ENCODE measurements at regions not wholly inside any gene's neighbourhood (a gene's known extent, or its start where the extent isn't known, plus 50 kb on each side); places are given as distances from the start of the nearest gene placed in this dataset.
"Not testable (repeated sequence)": the region's sequence is repeated elsewhere in the genome, so short reads cannot be mapped to it uniquely, and the experiment has no call there.

DNA sequence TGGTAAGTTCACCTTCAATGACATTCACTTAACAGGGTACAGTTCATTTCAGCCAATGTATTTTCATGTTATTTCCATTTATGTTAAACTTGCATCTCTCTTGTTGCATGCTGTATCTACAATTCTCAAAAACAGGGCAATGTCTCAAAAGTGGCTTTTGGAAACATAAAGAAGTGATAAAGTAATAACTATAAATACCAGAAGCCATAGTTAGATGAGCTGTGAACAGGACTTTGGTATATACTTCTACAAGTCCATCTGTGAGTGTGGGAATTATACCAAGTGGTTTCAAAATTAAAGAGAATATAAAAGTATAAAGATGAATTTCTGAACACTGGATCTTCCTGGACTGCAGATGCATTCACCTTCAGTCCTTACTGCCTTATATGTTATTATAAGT is 585.4 kb upstream of the PBX1 start:
- FAIRE-seq (no peak), DNase-seq (ENCODE audit: low spot score) (no peak)

DNA sequence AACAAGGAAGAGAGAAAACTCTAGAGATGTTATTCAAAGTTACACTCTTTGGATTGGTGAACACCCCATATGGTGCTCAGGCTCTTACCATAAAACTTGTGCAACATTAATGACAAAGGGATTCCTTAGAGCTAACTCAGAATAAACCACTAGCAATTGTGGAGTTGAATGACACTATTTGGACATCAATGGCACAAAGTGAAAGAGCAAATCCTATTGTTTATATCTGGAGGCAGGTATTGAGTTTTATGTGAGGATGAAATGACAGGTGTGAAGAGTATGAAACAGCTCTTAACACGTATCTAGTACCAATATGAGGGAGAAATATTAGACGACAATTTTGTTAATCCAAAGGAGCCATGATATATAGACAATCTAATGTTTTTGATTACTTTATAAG is 584.9 kb upstream of the PBX1 start:
- DNase-seq (ENCODE audit: low spot score): no peak
- FAIRE-seq: no peak

DNA sequence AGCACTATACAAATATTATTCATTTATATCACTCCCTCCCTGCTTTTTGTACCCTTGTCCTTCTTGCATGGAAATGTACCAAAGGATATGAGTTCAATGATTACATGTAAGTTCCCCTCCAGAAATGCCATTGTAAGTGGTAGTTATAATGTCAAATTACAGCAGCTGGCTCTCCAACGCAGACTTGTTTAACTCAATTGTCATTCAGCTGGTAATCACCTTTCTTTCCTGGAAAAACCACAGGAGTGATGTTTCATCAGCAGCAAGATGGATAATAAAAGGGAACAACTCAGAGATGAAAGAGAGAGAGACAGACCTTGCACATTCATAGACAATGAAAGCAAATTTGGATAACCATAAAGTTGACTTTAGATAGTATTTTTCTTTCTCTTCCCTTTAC is 578.6 kb upstream of the PBX1 start:
- DNase-seq (ENCODE audit: low spot score) (no peak), FAIRE-seq (no peak)

DNA sequence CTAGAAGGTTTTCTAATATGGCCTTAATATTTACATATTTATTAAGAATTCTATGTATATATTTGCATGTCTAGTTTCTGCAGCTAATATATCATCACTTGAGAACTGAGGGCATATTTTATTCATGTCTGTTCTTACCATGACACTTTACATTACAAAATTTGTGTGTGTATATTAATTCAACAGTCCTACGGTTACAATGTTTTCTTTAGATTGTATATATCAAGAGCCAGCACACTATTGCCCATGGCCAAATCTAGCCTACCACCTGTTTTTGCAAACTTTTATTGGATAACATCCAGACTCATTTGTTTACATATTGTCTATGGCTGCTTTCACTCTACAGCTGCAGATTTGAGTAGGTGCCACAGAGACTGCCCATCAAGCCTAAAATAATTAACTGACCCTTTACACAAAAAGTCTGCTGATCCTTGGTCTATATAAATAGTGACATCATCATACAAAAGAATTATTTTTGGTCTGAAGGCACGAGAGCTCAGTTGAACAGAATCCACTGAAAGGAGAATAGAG is 577.4 kb upstream of the PBX1 start:
- DNase-seq (ENCODE audit: low spot score) (no peak), FAIRE-seq (no peak)

DNA sequence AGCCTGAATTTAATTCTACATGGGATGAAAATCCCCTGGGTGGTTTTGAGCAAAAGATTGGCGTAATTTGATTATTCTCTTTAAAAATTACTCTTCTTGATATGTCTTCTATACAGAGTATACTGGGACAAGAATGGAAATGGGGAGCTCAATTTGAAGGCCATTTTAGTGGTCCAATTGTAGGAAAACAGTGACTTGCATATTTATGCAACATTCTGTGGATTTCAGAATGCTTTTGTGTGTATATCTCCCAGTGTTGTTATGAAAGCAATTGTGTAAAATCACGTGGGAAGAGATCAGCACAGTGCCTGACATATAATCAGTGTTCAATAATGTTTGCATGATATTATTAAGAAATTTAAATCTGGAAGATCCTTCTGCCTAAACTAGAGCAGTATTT is 575.9 kb upstream of the PBX1 start:
- no peak for FAIRE-seq
- DNase-seq (ENCODE audit: low spot score): no peak

DNA sequence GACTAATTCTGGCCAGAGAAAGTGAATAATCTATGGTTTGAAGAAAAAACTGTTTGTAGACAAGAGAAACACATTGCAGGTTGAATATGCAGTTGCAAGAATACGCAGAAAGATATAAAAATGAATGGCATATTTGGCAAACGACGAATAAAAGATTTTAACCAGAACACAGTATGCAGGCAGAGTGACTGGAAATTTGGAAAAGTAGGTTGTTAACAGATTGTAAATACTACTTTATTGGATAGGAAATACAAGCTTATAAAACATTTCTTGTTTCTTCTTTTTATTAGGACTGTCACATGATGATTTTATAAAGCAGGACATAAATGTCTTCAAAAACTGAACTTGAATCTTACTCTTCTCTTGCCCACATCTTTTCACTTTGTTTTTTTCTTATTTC is 573.3 kb upstream of the PBX1 start:
- DNase-seq (ENCODE audit: low spot score): no peak
- FAIRE-seq: no peak

DNA sequence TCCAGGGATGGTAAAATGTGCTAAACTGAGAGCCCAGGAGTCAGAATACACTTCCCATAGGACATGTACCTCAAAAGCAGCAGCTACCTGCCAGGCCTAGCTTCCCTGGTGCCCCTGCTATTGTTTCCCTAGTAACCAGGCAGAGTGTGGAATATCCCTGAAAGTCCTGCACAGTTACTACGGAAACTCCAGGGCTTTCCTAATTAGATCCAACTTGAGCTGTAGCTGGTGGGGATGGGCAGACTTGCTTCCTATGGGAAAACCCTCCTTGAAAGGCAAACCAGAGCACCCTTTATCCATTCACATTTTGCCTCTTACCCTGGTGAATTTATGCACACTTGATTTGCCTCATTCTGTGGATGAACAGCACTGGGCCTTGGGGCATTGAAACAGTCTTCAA is 559.9 kb upstream of the PBX1 start:
- FAIRE-seq (no peak), DNase-seq (ENCODE audit: low spot score) (no peak)

DNA sequence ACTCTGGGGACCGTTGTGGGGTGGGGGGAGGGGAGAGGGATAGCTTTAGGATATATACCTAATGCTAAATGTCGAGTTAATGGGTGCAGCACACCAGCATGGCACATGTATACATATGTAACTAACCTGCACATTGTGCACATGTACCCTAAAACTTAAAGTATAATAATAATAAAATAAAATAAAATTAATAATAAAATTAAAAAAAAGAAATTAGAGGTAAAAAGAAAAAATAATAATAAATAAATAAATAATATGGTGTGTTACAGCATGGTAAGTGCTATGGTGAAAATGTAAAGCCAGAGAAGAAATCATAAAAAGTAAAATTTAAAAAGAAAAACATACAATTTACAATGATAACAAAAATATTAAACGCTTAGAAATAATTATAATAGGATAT is 552.8 kb upstream of the PBX1 start:
- not testable (repeated sequence) for FAIRE-seq; DNase-seq (ENCODE audit: low spot score)

DNA sequence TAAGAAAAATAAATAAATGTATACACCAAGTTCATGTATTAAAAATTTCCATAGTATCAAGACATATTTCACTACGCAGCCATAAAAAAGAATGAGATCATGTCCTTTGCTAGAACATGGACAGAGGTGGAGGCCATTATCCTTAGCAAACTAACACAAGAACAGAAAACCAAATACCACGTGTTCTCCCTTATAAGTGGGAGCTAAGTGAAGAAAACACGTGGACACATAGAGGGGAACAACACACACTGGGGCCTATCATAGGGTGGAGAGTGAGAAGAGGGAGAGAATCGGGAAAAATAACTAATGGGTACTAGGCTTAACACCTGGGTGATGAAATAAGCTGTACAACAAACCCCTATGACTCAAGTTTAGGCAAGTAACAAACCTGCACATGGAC is 552.4 kb upstream of the PBX1 start:
- DNase-seq (ENCODE audit: low spot score) (no peak), FAIRE-seq (no peak)

DNA sequence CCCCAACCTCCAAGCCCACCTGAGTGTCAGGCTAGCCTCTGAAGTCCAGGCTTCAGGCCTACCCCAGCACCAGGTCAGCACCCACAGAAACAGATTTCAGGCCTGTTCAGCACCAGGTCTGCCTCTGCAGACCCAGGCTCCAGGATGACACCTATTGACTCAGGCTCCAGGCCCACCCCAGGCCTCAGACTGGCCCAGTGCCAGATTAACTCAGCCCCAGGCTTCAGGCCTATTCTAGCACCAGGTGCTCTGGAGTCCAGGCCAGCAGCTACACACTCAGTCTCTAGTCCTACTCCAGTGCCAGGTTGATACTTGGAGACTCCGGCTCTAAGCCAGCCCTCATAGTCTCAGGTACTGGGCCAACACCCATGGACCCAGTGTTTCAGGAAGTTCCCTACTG is 541.7 kb upstream of the PBX1 start:
- no peak for FAIRE-seq
- no peak for DNase-seq (ENCODE audit: low spot score)

DNA sequence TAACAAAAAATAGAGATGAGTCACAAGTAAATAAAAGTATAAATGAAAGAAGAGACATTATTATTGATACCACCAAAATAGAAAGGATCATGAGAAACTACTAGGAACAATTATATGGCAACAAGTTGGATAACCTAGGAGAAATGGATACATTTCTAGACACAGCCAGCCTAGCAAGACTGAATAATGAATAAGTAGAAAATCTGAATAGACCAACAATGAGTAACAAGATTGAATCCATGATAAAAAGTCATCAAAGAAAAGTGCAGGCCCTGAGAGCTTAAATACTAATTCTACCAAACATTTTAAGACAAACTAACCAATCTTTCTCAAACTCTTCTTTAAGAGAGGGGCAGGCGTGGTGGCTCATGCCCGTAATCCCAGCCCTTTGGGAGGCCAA is 538.6 kb upstream of the PBX1 start:
- FAIRE-seq (no peak), DNase-seq (ENCODE audit: low spot score) (no peak)

DNA sequence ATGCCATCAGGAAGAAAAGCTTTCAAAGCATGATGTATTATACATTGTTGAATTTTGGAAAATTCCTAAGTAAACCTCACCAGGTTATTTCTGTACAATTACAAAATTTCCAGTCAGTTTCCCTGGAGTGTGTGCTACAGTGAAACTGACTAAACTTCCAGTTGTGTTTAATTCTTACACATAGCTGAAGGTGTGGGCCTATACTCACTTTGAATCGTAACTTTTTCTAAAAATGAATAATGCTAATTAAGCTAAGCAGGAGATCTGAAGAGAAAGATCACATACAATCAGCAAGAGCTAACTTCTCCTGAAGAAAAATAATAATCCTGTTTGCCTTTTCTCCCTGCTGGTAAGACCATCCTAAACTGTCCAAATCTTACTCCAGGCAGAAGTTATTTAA is 537.2 kb upstream of the PBX1 start:
- DNase-seq (ENCODE audit: low spot score) (no peak), FAIRE-seq (no peak)

DNA sequence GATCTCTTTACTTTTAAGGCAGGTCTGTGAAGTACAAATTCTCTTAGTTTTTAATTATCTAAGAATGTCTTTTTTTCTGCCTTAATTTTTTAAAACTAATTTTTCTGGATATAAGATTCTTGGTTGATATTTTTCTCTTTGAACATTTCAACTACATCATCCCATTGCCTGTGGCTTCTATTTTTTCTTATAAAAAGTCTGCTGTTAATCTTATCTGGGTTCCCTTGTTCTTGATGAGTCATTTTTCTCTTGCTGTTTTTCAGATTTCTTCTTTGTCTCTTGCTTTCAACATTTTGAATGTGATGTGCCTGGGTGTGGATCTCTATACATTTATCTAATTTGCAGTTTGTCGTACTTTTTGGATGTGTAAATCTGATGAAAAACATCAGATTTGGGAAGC is 525.2 kb upstream of the PBX1 start:
- FAIRE-seq (no peak), DNase-seq (ENCODE audit: low spot score) (no peak)

DNA sequence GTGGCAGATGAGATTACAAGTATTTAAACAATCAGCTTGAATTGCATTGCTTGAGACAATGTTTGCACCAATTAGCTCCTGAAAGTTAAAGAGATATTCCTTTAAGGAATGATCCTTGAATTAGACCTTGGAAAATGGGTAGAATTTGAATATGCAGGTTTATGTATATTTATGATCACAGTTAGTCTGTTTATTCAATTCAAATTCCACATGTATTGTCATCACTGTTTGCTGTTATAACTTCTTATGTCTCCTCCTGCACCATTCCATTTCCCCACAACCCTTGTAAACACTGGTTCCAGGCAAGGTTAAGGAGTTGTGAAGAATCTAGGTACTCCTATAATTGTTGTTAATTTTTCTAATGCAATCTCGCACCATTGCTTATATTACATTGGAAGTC is 518.2 kb upstream of the PBX1 start:
- DNase-seq (ENCODE audit: low spot score) (no peak), FAIRE-seq (no peak)

DNA sequence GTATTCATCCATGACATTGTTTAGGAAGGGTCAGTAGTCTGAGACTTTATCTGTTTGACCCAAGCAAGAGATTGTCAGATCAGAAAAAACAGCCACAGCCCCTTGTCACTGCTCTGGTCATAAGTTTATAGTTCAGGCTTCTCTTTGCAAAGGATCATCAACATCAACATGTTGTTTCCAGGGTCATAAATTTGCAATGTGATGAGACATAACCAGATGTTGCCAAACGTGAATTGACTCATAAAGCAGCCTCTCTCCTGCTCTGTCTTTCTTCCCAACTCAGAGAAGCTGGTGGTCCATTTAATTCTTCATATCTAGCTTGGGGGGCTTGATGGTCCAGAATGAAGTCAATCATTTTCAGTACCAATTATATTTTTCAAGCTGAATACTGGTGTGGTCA is 507.2 kb upstream of the PBX1 start:
- no peak for FAIRE-seq
- DNase-seq (ENCODE audit: low spot score): no peak

DNA sequence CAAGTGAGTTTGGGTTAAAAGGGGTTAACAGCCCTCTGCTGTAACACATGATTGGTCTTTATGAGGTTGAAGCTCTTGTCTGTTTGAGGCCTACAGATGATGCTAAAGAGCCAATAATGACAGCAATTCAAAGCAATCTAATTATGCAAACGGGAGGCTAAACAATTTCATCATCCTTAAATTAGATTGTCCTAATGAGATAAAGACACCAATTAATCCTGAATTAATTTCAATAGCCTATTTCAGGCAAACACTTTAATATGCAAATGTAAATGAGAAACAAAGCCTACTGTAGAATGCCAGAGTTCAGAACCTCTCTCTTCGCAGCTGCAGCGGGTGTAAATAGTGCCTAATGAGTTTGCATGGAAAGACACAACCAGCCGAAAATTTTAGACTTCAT is 504.7 kb upstream of the PBX1 start:
- FAIRE-seq (no peak), DNase-seq (ENCODE audit: low spot score) (no peak)

DNA sequence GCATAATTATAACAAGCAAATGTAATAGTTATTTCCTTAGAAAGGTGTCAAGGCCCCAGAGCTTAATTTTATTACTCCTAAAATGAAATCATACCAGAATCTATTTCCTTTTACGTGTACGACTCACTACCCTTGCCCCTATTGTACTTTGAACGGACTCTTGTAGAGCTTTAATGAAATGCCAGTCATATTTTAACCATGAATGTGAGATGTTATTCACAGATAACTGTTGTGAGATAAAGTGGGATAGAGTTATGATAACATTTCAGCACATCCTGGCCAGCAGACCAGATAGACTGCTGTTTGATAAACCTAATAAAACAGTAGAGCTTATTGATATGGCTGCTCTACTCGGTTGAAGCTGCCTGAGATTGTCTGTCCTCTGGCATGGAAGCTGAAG is 500.8 kb upstream of the PBX1 start:
- FAIRE-seq: no peak
- no peak for DNase-seq (ENCODE audit: low spot score)

DNA sequence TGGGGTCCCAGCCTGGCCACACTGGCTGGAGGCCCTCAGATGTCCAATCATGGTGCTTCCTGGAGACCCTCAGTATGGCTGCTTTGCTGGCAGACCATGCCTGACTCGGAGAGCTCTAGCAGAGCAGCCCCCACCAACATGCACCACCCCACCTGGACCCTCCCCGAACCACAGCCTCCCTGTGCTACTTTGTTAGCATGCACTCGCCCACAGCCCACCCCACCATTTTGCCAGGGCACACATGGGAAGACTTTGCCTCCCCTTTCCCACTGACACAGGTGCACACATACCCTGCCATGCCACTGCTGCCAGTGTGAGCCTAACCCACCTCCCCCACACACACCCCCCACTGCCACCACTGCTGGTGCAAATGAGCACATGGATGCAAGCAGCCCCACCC is 497.5 kb upstream of the PBX1 start:
- no peak for DNase-seq (ENCODE audit: low spot score)
- no peak for FAIRE-seq

DNA sequence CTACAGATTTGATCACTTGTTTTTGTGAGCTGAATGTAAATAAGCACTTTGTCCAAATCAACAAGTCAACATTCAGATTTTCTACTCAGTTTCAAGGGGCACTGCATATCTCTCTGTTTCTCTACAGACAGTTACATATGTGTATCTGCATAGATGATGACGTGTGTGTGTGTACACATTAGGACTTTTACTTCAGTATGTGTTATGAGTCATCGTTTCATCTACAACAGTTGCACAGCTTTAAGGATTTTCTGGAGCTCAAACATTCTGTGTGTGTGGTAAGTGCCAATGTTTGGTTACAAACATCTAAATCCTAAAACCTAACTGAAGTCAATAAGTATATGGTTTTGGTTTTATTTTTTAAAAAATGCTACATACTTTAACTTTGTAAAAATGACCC is 494.5 kb upstream of the PBX1 start:
- FAIRE-seq (no peak), DNase-seq (ENCODE audit: low spot score) (no peak)

DNA sequence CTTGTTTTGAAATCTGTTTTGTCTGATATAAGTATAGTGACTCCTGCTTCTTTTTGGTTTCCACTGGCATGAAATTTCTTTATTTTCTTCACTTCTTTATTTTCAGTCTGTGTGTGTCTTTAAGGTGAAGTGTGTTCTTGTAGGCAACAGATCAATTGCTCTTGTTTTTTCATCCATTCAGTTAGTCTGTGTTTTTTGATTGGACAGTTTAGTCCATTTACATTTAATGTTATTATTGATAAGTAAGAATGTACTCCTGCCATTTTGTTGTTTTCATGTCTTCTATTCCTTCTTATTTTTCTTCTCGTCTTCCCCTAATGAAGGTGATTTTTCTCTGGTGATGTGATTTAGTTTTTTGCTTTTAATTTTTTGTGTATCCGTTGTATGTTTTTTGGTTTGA is 487.7 kb upstream of the PBX1 start:
- DNase-seq (ENCODE audit: low spot score) (no peak), FAIRE-seq (no peak)

DNA sequence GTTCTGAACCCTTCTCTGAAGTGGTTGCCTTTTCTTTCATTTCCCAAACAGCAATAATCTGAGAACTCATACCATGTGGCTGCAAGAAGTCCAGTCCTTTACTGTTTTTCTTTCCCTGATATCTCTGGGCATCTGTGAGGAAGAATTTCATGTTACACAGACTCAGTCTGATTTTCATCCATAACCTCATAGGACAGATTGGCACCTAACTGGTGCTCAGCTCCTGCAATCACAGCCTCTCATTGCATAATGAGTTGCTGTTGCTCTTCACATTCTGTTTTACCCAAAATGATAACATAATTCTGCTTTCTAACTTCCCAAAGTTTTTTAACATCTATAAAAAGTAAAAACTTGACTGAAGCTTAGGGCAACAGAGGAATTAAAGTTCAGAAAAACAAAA is 472.2 kb upstream of the PBX1 start:
- FAIRE-seq (no peak), DNase-seq (ENCODE audit: low spot score) (no peak)

DNA sequence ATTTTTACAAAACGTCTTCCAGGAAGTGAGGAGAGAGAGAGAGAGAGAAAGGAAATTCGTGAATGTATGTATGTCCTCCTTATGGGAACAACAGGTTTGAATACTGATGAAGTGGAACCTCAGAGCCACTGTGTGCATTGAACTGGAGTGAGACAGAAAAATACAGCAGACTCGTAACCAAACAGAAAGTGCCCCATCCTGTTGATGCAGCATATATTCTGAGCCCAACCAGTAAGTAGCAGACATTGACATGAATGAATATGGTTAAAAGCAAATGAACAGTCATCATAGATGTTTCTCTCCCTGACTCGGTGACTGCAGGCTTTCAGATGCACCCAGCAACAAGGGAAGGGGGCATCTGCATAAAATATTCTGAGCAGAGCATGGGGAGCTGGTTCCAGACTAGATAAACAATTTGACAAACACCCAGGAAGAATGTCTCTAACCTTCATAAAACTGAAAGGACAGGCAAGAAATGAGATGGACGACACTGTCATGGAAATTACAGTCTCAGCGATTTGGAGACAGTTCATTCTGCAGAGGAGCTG is 471.0 kb upstream of the PBX1 start:
- DNase-seq (ENCODE audit: low spot score) (no peak), FAIRE-seq (no peak)

DNA sequence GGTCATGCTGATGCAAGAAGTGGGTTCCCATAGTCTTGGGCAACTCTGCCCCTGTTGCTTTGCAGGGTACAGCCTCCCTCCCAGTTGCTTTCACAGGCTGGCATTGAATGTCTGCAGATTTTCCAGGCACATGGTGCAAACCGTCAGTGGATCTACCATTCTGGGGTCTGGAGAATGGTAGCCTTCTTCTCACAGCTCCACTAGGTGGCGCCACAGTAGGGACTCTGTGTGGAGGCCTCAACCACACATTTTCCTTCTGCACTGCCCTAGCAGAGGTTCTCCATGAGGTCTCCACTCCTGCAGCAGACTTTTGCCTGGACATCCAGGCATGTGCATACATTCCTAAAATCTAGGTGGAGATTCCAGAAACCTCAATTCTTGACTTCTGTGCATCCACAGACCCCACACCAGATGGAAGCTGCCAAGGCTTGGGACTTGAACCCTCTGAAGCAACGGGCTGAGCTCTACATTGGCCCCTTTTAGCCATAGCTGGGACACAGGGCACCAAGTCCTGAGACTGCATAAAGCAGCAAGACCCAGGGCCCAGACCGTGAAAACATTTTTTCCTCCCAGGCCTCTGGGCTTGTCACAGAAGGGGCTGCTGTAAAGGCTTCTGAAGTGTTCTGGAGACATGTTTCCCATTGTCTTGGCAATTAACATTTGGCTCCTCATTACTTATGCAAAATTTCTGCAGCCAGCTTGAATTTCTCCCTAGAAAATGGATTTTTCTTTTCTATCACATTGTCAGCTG is 466.2 kb upstream of the PBX1 start:
- no peak for FAIRE-seq

DNA sequence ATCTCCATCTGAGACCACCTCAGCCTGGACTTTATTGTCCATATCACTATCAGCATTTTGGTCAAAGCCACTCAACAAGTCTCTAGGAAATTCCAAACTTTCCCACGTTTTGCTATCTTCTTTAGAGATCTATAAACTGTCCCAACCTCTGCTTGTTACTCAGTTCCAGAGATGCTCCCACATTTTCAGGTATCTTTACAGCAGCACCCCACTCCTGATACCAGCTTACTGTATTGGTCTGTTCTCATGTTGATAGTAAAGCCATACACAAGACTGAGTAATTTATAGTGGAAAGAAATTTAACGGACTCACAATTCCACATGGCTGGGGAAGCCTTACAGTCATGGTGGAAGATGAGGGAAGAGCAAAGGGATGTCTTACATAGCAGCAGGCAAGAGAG is 465.4 kb upstream of the PBX1 start:
- DNase-seq (ENCODE audit: low spot score): no peak
- FAIRE-seq: no peak

More for the DNA sequence above, 466.2 kb upstream of the PBX1 start:
- DNase-seq (ENCODE audit: low spot score): no peak

Data from RCC 7860 (cell line).